AG10803 (cell line): ENCODE measurements at regions not wholly inside any gene's neighbourhood (a gene's known extent, or its start where the extent isn't known, plus 50 kb on each side); places are given as distances from the start of the nearest gene placed in this dataset.
A peak's percentile ranks its signal among the peaks of the same experiment; 100 is the strongest.

ENCODE experiments used
- DNase-seq: peaks from one replicate; pipeline ENCODE4 v3.0.0; 2010; ENCODE audit warnings: low read depth
- H3K4me3 ChIP-seq: 2 replicates; pipeline ENCODE4 v1.5.1; 2011; ENCODE audit warnings: mild to moderate bottlenecking, low read length, control low read depth
- TF ChIP-seq, protein P1 (sequence below): conservative IDR thresholded peaks from 2 replicates; pipeline ENCODE4 v1.5.1; 2011; ENCODE audit warnings: mild to moderate bottlenecking, low read length, control low read depth, inconsistent platforms

GRCh38 chr2:175399326-175399725, 217.8 kb upstream of the ATP5MC3 start:
- DNase-seq, result no peak
- TF ChIP-seq, protein P1, sequence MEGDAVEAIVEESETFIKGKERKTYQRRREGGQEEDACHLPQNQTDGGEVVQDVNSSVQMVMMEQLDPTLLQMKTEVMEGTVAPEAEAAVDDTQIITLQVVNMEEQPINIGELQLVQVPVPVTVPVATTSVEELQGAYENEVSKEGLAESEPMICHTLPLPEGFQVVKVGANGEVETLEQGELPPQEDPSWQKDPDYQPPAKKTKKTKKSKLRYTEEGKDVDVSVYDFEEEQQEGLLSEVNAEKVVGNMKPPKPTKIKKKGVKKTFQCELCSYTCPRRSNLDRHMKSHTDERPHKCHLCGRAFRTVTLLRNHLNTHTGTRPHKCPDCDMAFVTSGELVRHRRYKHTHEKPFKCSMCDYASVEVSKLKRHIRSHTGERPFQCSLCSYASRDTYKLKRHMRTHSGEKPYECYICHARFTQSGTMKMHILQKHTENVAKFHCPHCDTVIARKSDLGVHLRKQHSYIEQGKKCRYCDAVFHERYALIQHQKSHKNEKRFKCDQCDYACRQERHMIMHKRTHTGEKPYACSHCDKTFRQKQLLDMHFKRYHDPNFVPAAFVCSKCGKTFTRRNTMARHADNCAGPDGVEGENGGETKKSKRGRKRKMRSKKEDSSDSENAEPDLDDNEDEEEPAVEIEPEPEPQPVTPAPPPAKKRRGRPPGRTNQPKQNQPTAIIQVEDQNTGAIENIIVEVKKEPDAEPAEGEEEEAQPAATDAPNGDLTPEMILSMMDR, result no peak
- no peak overlapping the region for H3K4me3 ChIP-seq

- TF ChIP-seq, protein P1, result no peak
Observed at GRCh38 chr2:175398848-175399247, 217.3 kb upstream of the ATP5MC3 start.

GRCh38 chr2:175396696-175397095, 215.2 kb upstream of the ATP5MC3 start:
- DNase-seq, result no peak
- TF ChIP-seq, protein P1, result no peak
- H3K4me3 ChIP-seq, result no peak overlapping the region

More at GRCh38 chr2:175398848-175399247, 217.3 kb upstream of the ATP5MC3 start:
- no peak overlapping the region for H3K4me3 ChIP-seq
- DNase-seq, result no peak

DNA sequence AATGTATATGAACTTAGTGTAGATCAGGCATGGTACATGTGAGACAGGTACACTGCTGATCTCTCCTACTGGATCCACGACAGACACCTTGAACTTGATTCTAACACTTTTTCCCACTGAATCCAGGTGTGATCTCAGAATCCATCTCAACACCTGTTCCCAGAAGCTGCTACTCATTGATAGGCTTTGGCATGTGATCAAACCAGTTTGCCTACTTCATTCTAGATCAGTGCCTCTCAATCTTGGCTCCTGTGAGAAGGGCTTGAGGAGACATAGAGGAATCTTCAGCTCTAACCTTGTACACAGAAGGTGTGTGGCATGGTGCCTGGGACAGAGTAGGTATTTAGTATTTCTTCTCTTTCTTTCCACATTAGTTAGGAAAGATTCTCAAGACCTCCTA, 212.3 kb upstream of the ATP5MC3 start:
- TF ChIP-seq, protein P1, result no peak
- no peak overlapping the region for H3K4me3 ChIP-seq
- DNase-seq, result no peak

DNA sequence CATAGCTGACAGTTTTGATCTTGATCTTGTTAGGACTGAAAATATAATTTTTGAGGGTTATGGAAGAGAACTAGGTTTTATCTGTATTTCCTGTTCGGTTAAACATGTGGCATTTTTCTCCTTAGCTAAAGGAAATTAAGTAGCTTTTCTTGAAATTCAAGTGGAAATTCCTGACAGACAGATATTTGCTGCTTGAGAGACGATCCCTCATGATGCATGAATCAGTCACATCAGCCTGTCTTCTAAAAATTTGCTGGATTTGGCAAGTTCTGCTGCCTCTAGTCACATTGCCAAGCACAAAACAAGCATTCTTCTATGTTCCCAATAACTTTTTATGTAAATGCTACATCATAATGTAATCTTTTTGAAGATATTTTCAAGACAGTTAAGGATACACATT, 201.8 kb upstream of the ATP5MC3 start:
- TF ChIP-seq, protein P1, result no peak
- H3K4me3 ChIP-seq, result no peak overlapping the region
- no peak for DNase-seq

DNA sequence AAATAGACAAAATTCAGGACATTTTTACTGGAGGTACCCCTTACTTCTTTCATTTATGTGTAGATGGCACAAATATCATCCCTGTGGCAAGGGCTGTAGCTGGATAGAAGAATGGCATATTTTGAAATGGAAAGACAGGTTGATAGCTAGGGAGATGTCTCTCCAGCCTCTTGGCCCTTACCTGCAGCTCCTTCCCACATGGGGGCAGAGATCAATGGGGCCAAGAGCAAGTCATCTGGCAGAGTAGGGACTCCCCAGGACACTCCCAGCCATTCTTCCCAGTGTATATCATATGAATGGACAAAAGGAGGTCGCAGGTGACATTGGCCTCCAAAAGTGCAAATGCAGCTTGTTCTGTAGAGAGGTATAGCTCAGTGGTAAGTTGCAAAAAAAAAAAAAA, 192.2 kb upstream of the ATP5MC3 start:
- no peak for DNase-seq
- TF ChIP-seq, protein P1, result no peak
- no peak overlapping the region for H3K4me3 ChIP-seq

DNA sequence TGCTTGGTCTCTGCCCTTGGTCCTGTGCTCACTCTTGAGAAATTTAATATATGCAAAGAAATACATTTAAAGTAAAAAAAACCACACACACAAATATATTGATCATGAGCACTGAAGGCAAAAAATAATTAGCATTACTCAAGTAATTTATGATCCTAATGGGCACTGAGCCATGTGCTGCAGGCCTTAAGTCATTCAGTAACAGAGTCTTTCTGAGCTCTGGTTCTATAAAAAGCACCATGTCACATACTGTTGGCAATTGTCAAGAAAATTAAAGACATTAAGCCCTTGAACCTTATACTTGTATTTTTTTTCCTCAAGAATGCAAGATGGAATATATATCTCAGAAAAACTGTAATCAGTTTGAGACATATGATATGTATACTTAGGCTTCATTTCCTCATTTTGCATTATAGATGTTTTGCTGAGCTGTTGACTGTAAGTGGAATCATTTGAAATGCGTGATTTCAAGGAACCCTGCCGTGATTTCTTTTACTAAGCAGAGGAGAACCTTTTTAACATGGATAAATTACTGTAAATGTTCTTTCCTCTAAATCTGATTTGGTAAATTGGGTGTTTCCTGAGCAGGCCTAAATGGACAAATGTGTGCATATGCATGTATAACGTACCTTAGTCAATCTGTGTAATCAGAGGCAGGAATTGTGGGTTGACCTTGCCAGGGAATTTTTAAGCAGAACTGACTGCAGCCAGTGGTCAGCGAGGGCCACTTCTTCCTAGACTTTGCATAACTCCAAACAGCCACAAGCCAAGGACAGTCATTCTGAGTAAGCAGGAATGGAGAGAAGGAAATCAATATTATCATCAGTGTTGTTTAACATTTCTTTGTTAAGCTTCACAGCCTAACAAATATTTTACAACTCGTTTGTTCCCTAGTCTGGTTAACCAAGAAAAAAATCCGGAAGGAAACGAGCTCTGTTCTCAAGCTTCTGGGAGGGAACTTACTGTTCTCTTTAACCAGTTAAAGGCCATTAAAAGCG, 191.5 kb upstream of the ATP5MC3 start:
- H3K4me3 ChIP-seq, result no peak overlapping the region
- DNase-seq, result peak; percentile 43
- TF ChIP-seq, protein P1, result no peak
